IMR-90 (cell line): ENCODE measurements at regions not wholly inside any gene's neighbourhood (a gene's known extent, or its start where the extent isn't known, plus 50 kb on each side); places are given as distances from the start of the nearest gene placed in this dataset.

Experiments
- ATAC-seq: fragments of 200-7000 bp; cut with Tn5 transposase; 2 replicates; pipeline ENCODE4 v1.9.1; 2020; ENCODE audit warnings: low read depth, mild to moderate bottlenecking, moderate library complexity
- BruUV-seq: library from RNA; stranded (reverse); fragments of 400-500 nt; replicated peaks from 2 replicates; lab custom pipeline; 2021; lab: Mats Ljungman, UMichigan
- CTCF ChIA-PET: fragments of 300-600 bp; formaldehyde crosslinking; extraction: SDS; loops from one replicate; lab custom pipeline; 2021; ENCODE audit warnings: antibody characterized with exemption; lab: Yijun Ruan, JAX
- POLR2A ChIA-PET: fragments of 300-600 bp; sonication (Branson Sonifier 250); formaldehyde crosslinking; loops from one replicate; lab custom pipeline; 2022; ENCODE audit warnings: antibody characterized with exemption; ENCODE audit not compliant: unreplicated experiment; lab: Charles Lee
- DNase-seq: peaks from one replicate; pipeline ENCODE4 v3.0.0; 2013
- H2AFZ ChIP-seq: replicated peaks from 2 replicates; pipeline ENCODE3; 2013; ENCODE audit warnings: low read length, mild to moderate bottlenecking; ENCODE audit not compliant: poor library complexity
- H2AK5ac ChIP-seq: 2 replicates; pipeline ENCODE4 v1.6.1; 2013; ENCODE audit warnings: low read depth, low read length, inconsistent platforms
- H2AK9ac ChIP-seq: replicated peaks from 2 replicates; pipeline ENCODE3; 2013; ENCODE audit warnings: mild to moderate bottlenecking, low read depth, low read length, moderate library complexity; ENCODE audit not compliant: poor library complexity
- H2BK120ac ChIP-seq: 2 replicates; pipeline ENCODE4 v1.6.1; 2013; ENCODE audit warnings: low read depth, low read length, inconsistent platforms
- H2BK15ac ChIP-seq: 3 replicates; pipeline ENCODE4 v1.6.1; 2013; ENCODE audit warnings: low read depth, low read length, inconsistent platforms
- H2BK20ac ChIP-seq: 2 replicates; pipeline ENCODE4 v1.6.1; 2013; ENCODE audit warnings: low read depth, mild to moderate bottlenecking, inconsistent platforms, low read length, moderate library complexity
- H2BK5ac ChIP-seq: 2 replicates; pipeline ENCODE4 v1.6.1; 2013; ENCODE audit warnings: mild to moderate bottlenecking, low read depth, low read length, inconsistent platforms; ENCODE audit not compliant: poor library complexity, severe bottlenecking
- H3K14ac ChIP-seq: replicated peaks from 2 replicates; pipeline ENCODE4 v1.6.1; 2013; ENCODE audit warnings: low read depth, low read length, inconsistent platforms
- H3K18ac ChIP-seq: 2 replicates; pipeline ENCODE4 v1.6.1; 2013; ENCODE audit warnings: low read depth, low read length, control low read depth
- H3K23ac ChIP-seq: 2 replicates; pipeline ENCODE4 v1.6.1; 2013; ENCODE audit warnings: low read depth, low read length, inconsistent platforms
- H3K27ac ChIP-seq: 2 replicates; pipeline ENCODE4 v1.5.1; 2013; ENCODE audit warnings: mild to moderate bottlenecking, control low read depth, low read length; ENCODE audit not compliant: insufficient read depth
- H3K27me3 ChIP-seq: 2 replicates; pipeline ENCODE4 v1.6.1; 2013; ENCODE audit warnings: low read length; ENCODE audit not compliant: control insufficient read depth, insufficient read depth
- H3K36me3 ChIP-seq: 2 replicates; pipeline ENCODE4 v1.6.1; 2013; ENCODE audit warnings: low read length, mixed read lengths; ENCODE audit not compliant: control insufficient read depth, insufficient read depth
- H3K4ac ChIP-seq: 2 replicates; pipeline ENCODE4 v1.6.1; 2013; ENCODE audit warnings: low read depth, low read length, inconsistent platforms
- H3K4me1 ChIP-seq: 2 replicates; pipeline ENCODE4 v1.6.1; 2013; ENCODE audit warnings: low read length, mixed read lengths; ENCODE audit not compliant: control insufficient read depth, insufficient read depth
- H3K4me2 ChIP-seq: 2 replicates; pipeline ENCODE4 v1.6.1; 2013; ENCODE audit warnings: low read depth, mild to moderate bottlenecking, control low read depth, low read length, moderate library complexity
- H3K4me3 ChIP-seq: 2 replicates; pipeline ENCODE4 v1.5.1; 2013; ENCODE audit warnings: low read depth, mild to moderate bottlenecking, control low read depth, low read length, moderate library complexity; ENCODE audit not compliant: insufficient read depth
- H3K56ac ChIP-seq: 2 replicates; pipeline ENCODE4 v1.6.1; 2013; ENCODE audit warnings: low read length, inconsistent platforms; ENCODE audit not compliant: insufficient read depth; ENCODE audit errors: extremely low read depth
- H3K79me1 ChIP-seq, 2 experiments: 2 replicates each; pipeline ENCODE4 v1.6.1; 2013; ENCODE audit warnings: low read length in 2 of 2, inconsistent platforms in 1 of 2, low read depth in 1 of 2
- H3K9ac ChIP-seq: 2 replicates; pipeline ENCODE4 v1.6.1; 2013; ENCODE audit warnings: low read depth, low read length, control low read depth
- H3K9me1 ChIP-seq: 2 replicates; pipeline ENCODE4 v1.6.1; 2013; ENCODE audit warnings: low read length, inconsistent platforms; ENCODE audit not compliant: insufficient read depth
- H3K9me3 ChIP-seq: 2 replicates; pipeline ENCODE4 v1.6.1; 2013; ENCODE audit warnings: low read length; ENCODE audit not compliant: control insufficient read depth, insufficient read depth
- H4K20me1 ChIP-seq: 2 replicates; pipeline ENCODE4 v1.6.1; 2013; ENCODE audit warnings: low read length, inconsistent platforms; ENCODE audit not compliant: insufficient read depth
- H4K5ac ChIP-seq: 2 replicates; pipeline ENCODE4 v1.6.1; 2013; ENCODE audit warnings: mild to moderate bottlenecking, low read depth, low read length, control low read depth
- H4K8ac ChIP-seq, 2 experiments: 2 replicates each; pipeline ENCODE4 v1.6.1; 2013; ENCODE audit warnings: low read depth in 2 of 2, low read length in 2 of 2, control low read depth in 1 of 2, inconsistent platforms in 1 of 2
- H4K91ac ChIP-seq: 2 replicates; pipeline ENCODE4 v1.6.1; 2013; ENCODE audit warnings: low read depth, low read length, inconsistent platforms; ENCODE audit not compliant: insufficient read depth
- BHLHE40 ChIP-seq: fragments of 150-350 bp; IDR thresholded peaks from 2 replicates; pipeline ENCODE4 v1.6.1; 2016; ENCODE audit warnings: mild to moderate bottlenecking, low read depth, low read length
- CEBPB ChIP-seq: IDR thresholded peaks from 2 replicates; pipeline ENCODE4 v1.6.1; 2012; ENCODE audit warnings: low read depth, low read length, improper control_type of control experiment
- CHD1 ChIP-seq: IDR thresholded peaks from 2 replicates; pipeline ENCODE4 v1.6.1; 2012; ENCODE audit warnings: low read depth, low read length, improper control_type of control experiment
- CTCF ChIP-seq: conservative IDR thresholded peaks from 2 replicates; pipeline ENCODE4 v1.5.1; 2012; ENCODE audit warnings: mild to moderate bottlenecking, low read depth, low read length, improper control_type of control experiment
- ELK1 ChIP-seq: fragments of 150-350 bp; IDR thresholded peaks from 2 replicates; pipeline ENCODE4 v1.6.1; 2016; ENCODE audit warnings: low read depth, mild to moderate bottlenecking, low read length, moderate library complexity, borderline replicate concordance
- FOS ChIP-seq: fragments of 150-350 bp; IDR thresholded peaks from 2 replicates; pipeline ENCODE4 v1.6.1; 2016; ENCODE audit warnings: low read depth, low read length
- MAFK ChIP-seq: IDR thresholded peaks from 2 replicates; pipeline ENCODE4 v1.6.1; 2012; ENCODE audit warnings: low read depth, low read length, improper control_type of control experiment
- MAZ ChIP-seq: IDR thresholded peaks from 2 replicates; pipeline ENCODE4 v1.6.1; 2012; ENCODE audit warnings: low read depth, mild to moderate bottlenecking, low read length, improper control_type of control experiment, moderate library complexity, borderline replicate concordance
- MXI1 ChIP-seq: IDR thresholded peaks from 2 replicates; pipeline ENCODE4 v1.6.1; 2012; ENCODE audit warnings: low read depth, mild to moderate bottlenecking, low read length, moderate library complexity, borderline replicate concordance
- NFE2L2 ChIP-seq: fragments of 150-350 bp; IDR thresholded peaks from 2 replicates; pipeline ENCODE4 v1.6.1; 2016; ENCODE audit warnings: low read depth, mild to moderate bottlenecking, low read length
- POLR2A ChIP-seq: IDR thresholded peaks from 2 replicates; pipeline ENCODE4 v1.6.1; 2012; ENCODE audit warnings: mild to moderate bottlenecking, low read depth, low read length
- RAD21 ChIP-seq: IDR thresholded peaks from 2 replicates; pipeline ENCODE4 v1.6.1; 2012; ENCODE audit warnings: low read length, improper control_type of control experiment
- RCOR1 ChIP-seq: IDR thresholded peaks from 2 replicates; pipeline ENCODE4 v1.6.1; 2012; ENCODE audit warnings: mild to moderate bottlenecking, low read length, improper control_type of control experiment; ENCODE audit not compliant: insufficient replicate concordance
- RFX5 ChIP-seq: IDR thresholded peaks from 2 replicates; pipeline ENCODE4 v1.8.0; 2012; ENCODE audit warnings: low read depth, mild to moderate bottlenecking, low read length, moderate library complexity
- SMC3 ChIP-seq: fragments of 150-350 bp; IDR thresholded peaks from 2 replicates; pipeline ENCODE4 v1.6.1; 2016; ENCODE audit warnings: low read depth, mild to moderate bottlenecking, antibody characterized with exemption, low read length, moderate library complexity
- USF2 ChIP-seq: fragments of 150-350 bp; IDR thresholded peaks from 2 replicates; pipeline ENCODE4 v1.6.1; 2017; ENCODE audit warnings: mild to moderate bottlenecking, antibody characterized with exemption, low read length, low read depth
- WGBS, 2 experiments: methylation state at CpG; one replicate each; pipeline versions ENCODE4 v1.1.5 to v1.1.7; 2013; ENCODE audit warnings: missing lambda C conversion rate in 2 of 2; ENCODE audit not compliant: insufficient read length in 1 of 2; ENCODE audit errors: extremely low coverage in 2 of 2; 5-methylcytosine and 5-hydroxymethylcytosine counted together
- dilution Hi-C: fragments of 300-500 bp; cut with HindIII; formaldehyde crosslinking; loops from one replicate; pipeline ENCODE4 v1.14.3; 2018; ENCODE audit warnings: low sequenced_read_pairs; ENCODE audit not compliant: unreplicated experiment
- in situ Hi-C: fragments of 300-500 bp; cut with MboI; formaldehyde crosslinking; loops from 3 replicates; pipeline ENCODE4 v1.14.3; 2019; ENCODE audit warnings: low sequenced_read_pairs, inconsistent platforms, mixed read lengths
- intact Hi-C: fragments of 100-400 bp; cut with micrococcal nuclease; formaldehyde crosslinking; loops from 2 replicates; pipeline ENCODE4 v1.10.0; 2022

- H4K20me1 ChIP-seq: no peaks in the 10 kb centered on the region
- intact Hi-C loops: no loop called here
- no peak for DNase-seq
- no peak overlapping the region for H4K5ac ChIP-seq
- H3K79me1 ChIP-seq: no peaks in the 10 kb centered on the region
- no peak overlapping the region for H2BK15ac ChIP-seq
- no CpG with 5 or more reads among the region's 1 CpG for WGBS, 2 experiments
- H3K4me3 ChIP-seq: no peak overlapping the region
- no peak overlapping the region for H3K14ac ChIP-seq
- no peaks in the 10 kb centered on the region for H3K27me3 ChIP-seq
- H3K27ac ChIP-seq: no peak overlapping the region
- no peak for TF ChIP-seq BHLHE40
- TF ChIP-seq FOS: no peak
- TF ChIP-seq RAD21: no peak
- TF ChIP-seq MAFK: no peak
- no peak for TF ChIP-seq MXI1
- TF ChIP-seq CEBPB: no peak
- no peak for TF ChIP-seq RCOR1
- no peak for TF ChIP-seq CTCF
- TF ChIP-seq POLR2A: no peak
- no peak for TF ChIP-seq SMC3
- no peak for TF ChIP-seq RFX5
- no peak for TF ChIP-seq NFE2L2
- TF ChIP-seq CHD1: no peak
- no peak for TF ChIP-seq MAZ
- no peak for TF ChIP-seq USF2
- no peak for TF ChIP-seq ELK1
- H3K36me3 ChIP-seq: no peaks in the 10 kb centered on the region
- H2AFZ ChIP-seq: no peak overlapping the region
- H4K91ac ChIP-seq: no peak overlapping the region
- no peak overlapping the region for H3K56ac ChIP-seq
- no peak overlapping the region for H2AK9ac ChIP-seq
- no peaks in the 10 kb centered on the region for H3K9me1 ChIP-seq
- no peak overlapping the region for H3K23ac ChIP-seq
- no peak overlapping the region for H4K8ac ChIP-seq
- in situ Hi-C loops: no loop called here
- H3K4me1 ChIP-seq: no peaks in the 10 kb centered on the region
- dilution Hi-C loops: no loop called here
- H3K18ac ChIP-seq: no peak overlapping the region
- no peak overlapping the region for H3K4ac ChIP-seq
- ATAC-seq: no peak
- H3K9ac ChIP-seq: no peak overlapping the region
- no peak overlapping the region for H2BK5ac ChIP-seq
- H3K9me3 ChIP-seq: peaks cover 5% of the 10 kb centered on the region; the same call in 1 of the 2 replicates
- no peak overlapping the region for H2BK20ac ChIP-seq
- no peak overlapping the region for H2AK5ac ChIP-seq
- BruUV-seq: no TSS peak
- ChIA-PET POLR2A (no interaction called here), CTCF (no interaction called here)
- H2BK120ac ChIP-seq: no peak overlapping the region
- no peak overlapping the region for H3K4me2 ChIP-seq
These were observed 1283.7 kb downstream of the GRIK2 start for GRCh38 chr6:102677225-102677624.
